Esophagus muscularis mucosa (tissue), 3 donors: ENCODE measurements at regions not wholly inside any gene's neighbourhood (a gene's known extent, or its start where the extent isn't known, plus 50 kb on each side); places are given as distances from the start of the nearest gene placed in this dataset.

Source experiments
- POLR2AphosphoS5 ChIP-seq, 2 donors: sonication (generic); formaldehyde crosslinking; IDR thresholded peaks; one replicate each; pipeline ENCODE4 v1.6.1; 2017; ENCODE audit warnings: antibody characterized with exemption in 2 of 2
- TF ChIP-seq, protein P1 (sequence below), 3 experiments: fragments of 200-600 bp in 2 of 3; fragments of 450-650 bp in 1 of 3; sonication (generic) in 2 of 3; IDR thresholded peaks; one replicate each; pipeline ENCODE4 v1.5.1; 2017 to 2019; ENCODE audit warnings: antibody characterized with exemption in 3 of 3, mild to moderate bottlenecking in 2 of 3, moderate library complexity in 1 of 3

DNA sequence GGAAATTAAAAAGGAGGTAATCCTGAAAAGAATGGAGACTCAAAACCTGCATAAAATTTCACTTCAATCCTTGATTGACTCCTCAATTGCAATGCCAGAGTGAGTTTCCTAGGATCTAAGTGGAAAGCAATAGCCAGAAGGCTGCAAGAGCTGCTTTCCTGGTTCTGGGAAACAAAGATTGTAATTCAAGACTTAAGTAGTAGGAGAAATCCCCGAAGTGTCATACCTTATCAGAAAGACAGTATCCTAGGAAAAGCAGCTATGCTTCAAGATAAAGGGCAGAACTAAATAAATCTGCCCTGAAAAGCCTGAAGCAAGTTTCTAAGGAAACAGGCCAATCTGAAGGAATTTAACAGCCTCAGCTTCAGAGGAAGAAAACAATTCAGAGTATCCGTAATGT, 390.2 kb downstream of the DSC3 start:
- TF ChIP-seq, protein P1, sequence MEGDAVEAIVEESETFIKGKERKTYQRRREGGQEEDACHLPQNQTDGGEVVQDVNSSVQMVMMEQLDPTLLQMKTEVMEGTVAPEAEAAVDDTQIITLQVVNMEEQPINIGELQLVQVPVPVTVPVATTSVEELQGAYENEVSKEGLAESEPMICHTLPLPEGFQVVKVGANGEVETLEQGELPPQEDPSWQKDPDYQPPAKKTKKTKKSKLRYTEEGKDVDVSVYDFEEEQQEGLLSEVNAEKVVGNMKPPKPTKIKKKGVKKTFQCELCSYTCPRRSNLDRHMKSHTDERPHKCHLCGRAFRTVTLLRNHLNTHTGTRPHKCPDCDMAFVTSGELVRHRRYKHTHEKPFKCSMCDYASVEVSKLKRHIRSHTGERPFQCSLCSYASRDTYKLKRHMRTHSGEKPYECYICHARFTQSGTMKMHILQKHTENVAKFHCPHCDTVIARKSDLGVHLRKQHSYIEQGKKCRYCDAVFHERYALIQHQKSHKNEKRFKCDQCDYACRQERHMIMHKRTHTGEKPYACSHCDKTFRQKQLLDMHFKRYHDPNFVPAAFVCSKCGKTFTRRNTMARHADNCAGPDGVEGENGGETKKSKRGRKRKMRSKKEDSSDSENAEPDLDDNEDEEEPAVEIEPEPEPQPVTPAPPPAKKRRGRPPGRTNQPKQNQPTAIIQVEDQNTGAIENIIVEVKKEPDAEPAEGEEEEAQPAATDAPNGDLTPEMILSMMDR (IDR thresholded peaks at IDR 0.05) = no peak
- no peak for TF ChIP-seq POLR2AphosphoS5 (IDR thresholded peaks at IDR 0.05)
